Psoas muscle (tissue), 7 donors: ENCODE measurements at regions not wholly inside any gene's neighbourhood (a gene's known extent, or its start where the extent isn't known, plus 50 kb on each side); places are given as distances from the start of the nearest gene placed in this dataset.

Source experiments
- ATAC-seq, 4 donors: fragments of 200-7000 bp; cut with Tn5 transposase; one replicate each; pipeline ENCODE4 v1.9.1; 2020; ENCODE audit warnings: moderate library complexity in 3 of 4, mild to moderate bottlenecking in 2 of 4
- DNase-seq, 2 donors: peaks; one replicate each; pipeline ENCODE4 v3.0.0-alpha.2; 2020
- H3K27ac ChIP-seq: fragments of 200-600 bp; one replicate; pipeline ENCODE4 v1.8.0; 2022
- H3K27me3 ChIP-seq, 3 donors: fragments of 200-600 bp in 1 of 3; one replicate each; pipeline versions ENCODE4 v1.6.1 to v1.8.0; 2013 to 2022; ENCODE audit warnings: low read length in 2 of 3, mild to moderate bottlenecking in 2 of 3, moderate library complexity in 1 of 3; ENCODE audit not compliant: insufficient read depth in 3 of 3
- H3K36me3 ChIP-seq, 2 donors: fragments of 200-600 bp in 1 of 2; one replicate each; pipeline versions ENCODE4 v1.6.1 to v1.8.0; 2013 to 2022; ENCODE audit warnings: low read depth in 1 of 2, mild to moderate bottlenecking in 1 of 2, moderate library complexity in 1 of 2; ENCODE audit not compliant: insufficient read depth in 1 of 2
- H3K4me1 ChIP-seq: fragments of 200-600 bp; one replicate; pipeline ENCODE4 v1.8.0; 2022
- H3K4me3 ChIP-seq: fragments of 200-600 bp; one replicate; pipeline ENCODE4 v1.8.0; 2022; ENCODE audit warnings: mild to moderate bottlenecking
- H3K9me3 ChIP-seq: fragments of 200-600 bp; one replicate; pipeline ENCODE4 v1.8.0; 2022
- WGBS, 3 donors: extraction: QIAGEN DNeasy Blood & Tissue Kit; methylation state at CpG; one replicate each; pipeline versions ENCODE4 v1.1.6 to v1.1.7; 2013; 5-methylcytosine and 5-hydroxymethylcytosine counted together
- intact Hi-C, 2 donors: fragments of 100-400 bp; cut with DNase I; formaldehyde crosslinking; loops; one replicate each; pipeline versions ENCODE4 v1.11.0 to v1.14.2; 2022
- TF ChIP-seq, protein P1 (sequence below): fragments of 200-600 bp; IDR thresholded peaks from one replicate; pipeline ENCODE4 v1.8.0; 2022; ENCODE audit warnings: antibody characterized with exemption
- donor health status: healthy with polysubstance abuse.
- donor health status: DM: no; HTN: no; CAD: no; lungs with moderate emphysema.
- donor health status: Bipolar disorder and iron deficiency.
- donor health status: healthy.
- donor health status: DM: yes; HTN: yes; CAD: no.
- donor health status: DM: no; HTN: no; CAD: no.
- donor health status: DM: yes; HTN: yes; CAD: no.

DNA sequence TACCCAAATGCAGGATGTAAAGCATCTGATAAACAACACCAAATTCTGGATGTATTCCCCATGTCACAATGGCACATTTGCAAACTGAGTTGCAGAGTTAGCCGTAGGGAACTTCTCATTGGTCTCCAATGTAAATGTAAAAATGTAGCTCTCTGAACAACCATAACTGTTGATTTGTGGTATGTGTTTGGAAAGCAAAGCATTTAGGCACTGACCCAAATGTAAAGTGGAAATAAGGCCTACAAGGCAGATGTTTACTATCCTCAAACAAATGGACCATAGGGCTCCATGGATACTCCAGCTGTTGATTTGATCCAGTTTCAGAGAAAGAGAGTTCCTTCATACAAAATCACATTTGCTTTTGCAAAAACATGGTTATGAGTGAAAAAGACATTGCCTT is 223.0 kb upstream of the ELAC2 start:
- H3K27me3 ChIP-seq, result peaks cover 0 to 4% (median 0%) of the 10 kb centered on the region in 3 donors
- H3K9me3 ChIP-seq, result no peaks in the 10 kb centered on the region
- H3K4me3 ChIP-seq, result no peak overlapping the region
- TF ChIP-seq, protein P1, sequence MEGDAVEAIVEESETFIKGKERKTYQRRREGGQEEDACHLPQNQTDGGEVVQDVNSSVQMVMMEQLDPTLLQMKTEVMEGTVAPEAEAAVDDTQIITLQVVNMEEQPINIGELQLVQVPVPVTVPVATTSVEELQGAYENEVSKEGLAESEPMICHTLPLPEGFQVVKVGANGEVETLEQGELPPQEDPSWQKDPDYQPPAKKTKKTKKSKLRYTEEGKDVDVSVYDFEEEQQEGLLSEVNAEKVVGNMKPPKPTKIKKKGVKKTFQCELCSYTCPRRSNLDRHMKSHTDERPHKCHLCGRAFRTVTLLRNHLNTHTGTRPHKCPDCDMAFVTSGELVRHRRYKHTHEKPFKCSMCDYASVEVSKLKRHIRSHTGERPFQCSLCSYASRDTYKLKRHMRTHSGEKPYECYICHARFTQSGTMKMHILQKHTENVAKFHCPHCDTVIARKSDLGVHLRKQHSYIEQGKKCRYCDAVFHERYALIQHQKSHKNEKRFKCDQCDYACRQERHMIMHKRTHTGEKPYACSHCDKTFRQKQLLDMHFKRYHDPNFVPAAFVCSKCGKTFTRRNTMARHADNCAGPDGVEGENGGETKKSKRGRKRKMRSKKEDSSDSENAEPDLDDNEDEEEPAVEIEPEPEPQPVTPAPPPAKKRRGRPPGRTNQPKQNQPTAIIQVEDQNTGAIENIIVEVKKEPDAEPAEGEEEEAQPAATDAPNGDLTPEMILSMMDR, result no peak
- no peak overlapping the region for H3K27ac ChIP-seq
- H3K4me1 ChIP-seq, result no peaks in the 10 kb centered on the region
- intact Hi-C loops, result no loop called here
- ATAC-seq (no peak), DNase-seq (no peak)
- 36 to 54% (median 40%) methylated on average over 1 of the region's 1 CpG for WGBS, 3 donors
- H3K36me3 ChIP-seq, result no peaks in the 10 kb centered on the region

DNA sequence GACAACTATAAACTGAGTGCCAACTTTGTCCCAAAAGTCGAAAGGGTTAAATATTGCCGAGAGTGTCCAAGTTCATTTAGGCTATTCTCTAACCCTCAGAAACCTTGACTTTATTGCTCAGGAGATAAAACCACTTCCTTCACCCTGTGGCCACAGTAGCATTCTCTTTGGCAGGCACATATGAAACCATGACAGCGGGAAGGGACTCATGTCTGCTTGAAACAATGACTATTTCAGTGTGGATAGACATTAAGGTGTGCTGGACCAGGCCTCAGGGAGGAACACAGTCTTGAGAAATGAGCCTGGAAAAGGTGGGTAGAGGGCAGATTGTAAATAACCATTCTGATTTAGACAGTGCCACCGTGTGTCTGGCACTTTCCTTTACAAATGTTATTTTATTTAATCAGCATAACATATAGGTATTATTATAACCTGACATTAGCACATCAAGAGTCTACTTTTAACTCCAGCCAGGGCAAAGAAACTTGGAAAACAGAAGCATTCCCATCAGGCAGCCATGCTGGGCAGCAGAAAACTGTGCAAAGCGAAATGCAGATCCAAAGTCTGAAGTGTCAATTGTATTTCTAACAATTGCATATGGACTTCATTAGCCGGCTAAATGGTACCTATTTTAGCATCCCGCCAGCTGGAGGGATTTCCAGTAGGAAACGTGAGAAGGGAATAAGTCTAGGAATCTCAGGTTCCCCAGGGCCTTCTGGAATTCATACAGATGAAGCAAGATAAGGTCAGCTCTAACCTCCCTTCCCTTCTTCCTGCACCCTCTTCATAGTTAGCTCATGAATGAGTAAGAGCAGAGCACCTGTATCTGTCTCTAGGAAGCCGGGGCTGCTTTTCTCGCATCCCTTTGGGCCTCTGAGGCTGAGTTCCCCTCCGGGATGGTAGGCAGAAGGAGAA is 212.8 kb upstream of the ELAC2 start:
- Histone ChIP-seq H3K36me3 (no peaks in the 10 kb centered on the region), H3K9me3 (no peaks in the 10 kb centered on the region), H3K4me1 (no peaks in the 10 kb centered on the region), H3K27ac (no peak overlapping the region), H3K4me3 (no peak overlapping the region), H3K27me3 (no peaks in the 10 kb centered on the region)
- DNase-seq, result no peak
- 28 to 35% (median 32%) methylated on average over 11 of the region's 11 CpGs for WGBS, 3 donors
- TF ChIP-seq, protein P1, result no peak
- intact Hi-C loops, result no loop called here
- ATAC-seq, result no peak

DNA sequence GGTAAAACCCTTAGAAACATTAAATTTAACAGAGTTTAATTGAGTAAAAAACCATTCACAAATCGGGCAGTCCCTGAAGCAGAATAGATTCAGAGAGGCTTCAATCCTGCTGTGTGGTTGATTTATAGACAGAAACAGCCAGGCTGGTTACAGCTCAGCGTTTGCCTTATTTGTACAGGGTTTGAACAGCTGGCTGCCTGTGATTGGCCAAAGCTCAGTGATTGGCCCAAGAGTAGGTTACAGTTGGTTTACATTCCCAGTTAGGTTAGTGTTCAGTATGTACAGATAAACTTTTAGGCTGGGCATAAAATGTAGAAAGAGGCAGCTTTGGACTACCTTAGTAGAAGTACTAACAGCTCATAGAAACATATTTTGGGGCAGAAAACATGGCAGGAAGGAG is 210.4 kb upstream of the ELAC2 start:
- no peaks in the 10 kb centered on the region for H3K27me3 ChIP-seq
- ATAC-seq, result no peak
- no peak for DNase-seq
- H3K9me3 ChIP-seq, result no peaks in the 10 kb centered on the region
- H3K4me3 ChIP-seq, result no peak overlapping the region
- H3K27ac ChIP-seq, result no peak overlapping the region
- 40 to 46% (median 44%) methylated on average over 2 of the region's 2 CpGs for WGBS, 3 donors
- H3K4me1 ChIP-seq, result no peaks in the 10 kb centered on the region
- H3K36me3 ChIP-seq, result no peaks in the 10 kb centered on the region
- TF ChIP-seq, protein P1, result no peak
- intact Hi-C loops, result no loop called here

DNA sequence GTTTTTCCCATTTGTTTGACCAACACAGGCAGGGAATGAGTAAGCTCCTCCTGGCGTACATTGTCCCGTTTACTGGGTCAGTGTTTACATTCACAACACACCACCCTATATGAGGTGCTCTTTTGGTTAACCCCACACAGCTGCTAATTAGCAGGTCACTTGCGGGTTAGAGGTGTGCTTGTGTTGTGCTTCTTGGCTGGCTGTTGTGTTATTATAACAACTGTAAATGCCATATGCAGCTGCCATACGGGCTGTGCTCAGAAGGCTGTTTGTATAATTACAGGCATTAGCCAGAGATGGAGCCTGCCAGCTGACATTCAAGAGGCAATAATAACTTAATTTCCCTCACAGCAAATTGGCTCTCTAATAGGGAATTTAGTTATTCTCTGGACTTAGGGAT is 205.1 kb upstream of the ELAC2 start:
- 25 to 38% (median 31%) methylated on average over 4 of the region's 4 CpGs for WGBS, 3 donors
- intact Hi-C loops, result no loop called here
- H3K9me3 ChIP-seq, result no peaks in the 10 kb centered on the region
- no peak overlapping the region for H3K27ac ChIP-seq
- no peaks in the 10 kb centered on the region for H3K4me1 ChIP-seq
- no peak for DNase-seq
- no peak overlapping the region for H3K4me3 ChIP-seq
- ATAC-seq, result no peak
- H3K36me3 ChIP-seq, result no peaks in the 10 kb centered on the region
- TF ChIP-seq, protein P1, result no peak
- no peaks in the 10 kb centered on the region for H3K27me3 ChIP-seq
